Cardiac muscle cell (in vitro differentiated cells and primary cell): ENCODE measurements at regions not wholly inside any gene's neighbourhood (a gene's known extent, or its start where the extent isn't known, plus 50 kb on each side); places are given as distances from the start of the nearest gene placed in this dataset.

Source experiments
- DNase-seq, 2 donors: peaks; one replicate each; pipeline versions ENCODE4 v3.0.0 to v3.0.0-alpha.2; 2010 to 2017; ENCODE audit warnings: low read depth in 1 of 2, low spot score in 1 of 2
- H3K27ac ChIP-seq: fragments of 200-600 bp; sonication (generic); 2 replicates; pipeline ENCODE4 v1.5.1; 2016
- H3K27me3 ChIP-seq: fragments of 200-600 bp; sonication (generic); 2 replicates; pipeline ENCODE4 v1.6.0; 2016; ENCODE audit warnings: control low read depth
- H3K36me3 ChIP-seq: fragments of 200-600 bp; sonication (generic); 2 replicates; pipeline ENCODE4 v1.5.1; 2016; ENCODE audit warnings: control low read depth
- H3K4me1 ChIP-seq: fragments of 200-600 bp; sonication (generic); 2 replicates; pipeline ENCODE4 v1.8.1; 2017; ENCODE audit warnings: low read depth, mild to moderate bottlenecking, mixed run types
- H3K4me3 ChIP-seq: fragments of 200-600 bp; sonication (generic); 2 replicates; pipeline ENCODE4 v1.5.1; 2016; ENCODE audit warnings: mild to moderate bottlenecking
- H3K9me3 ChIP-seq: fragments of 200-600 bp; sonication (generic); 2 replicates; pipeline ENCODE4 v1.5.1; 2017; ENCODE audit warnings: low read depth, mild to moderate bottlenecking, control low read depth
- CTCF ChIP-seq: IDR thresholded peaks from 2 replicates; pipeline ENCODE4 v1.5.1; 2012; ENCODE audit warnings: low read depth, mild to moderate bottlenecking, low read length

- no peak for TF ChIP-seq CTCF
- H3K27me3 ChIP-seq, result peaks cover 98% of the 10 kb centered on the region
- no peak for DNase-seq
- H3K9me3 ChIP-seq, result no peaks in the 10 kb centered on the region
- no peak overlapping the region for H3K4me3 ChIP-seq
- no peak overlapping the region for H3K27ac ChIP-seq
- H3K4me1 ChIP-seq, result no peaks in the 10 kb centered on the region
- H3K36me3 ChIP-seq, result no peaks in the 10 kb centered on the region
Measured at GRCh38 chr11:19661827-19662226, 50.8 kb upstream of the NAV2 start.

GRCh38 chr11:19660076-19660475 is 52.6 kb upstream of the NAV2 start:
- peaks cover 3% of the 10 kb centered on the region for H3K4me1 ChIP-seq
- H3K4me3 ChIP-seq, result no peak overlapping the region
- no peaks in the 10 kb centered on the region for H3K36me3 ChIP-seq
- DNase-seq, result no peak
- H3K27me3 ChIP-seq, result peaks cover 91% of the 10 kb centered on the region
- TF ChIP-seq CTCF, result no peak
- H3K27ac ChIP-seq, result no peak overlapping the region
- no peaks in the 10 kb centered on the region for H3K9me3 ChIP-seq

- Histone ChIP-seq H3K27me3 (peaks cover 86% of the 10 kb centered on the region), H3K9me3 (no peaks in the 10 kb centered on the region), H3K36me3 (no peaks in the 10 kb centered on the region), H3K4me1 (peaks cover 3% of the 10 kb centered on the region), H3K27ac (no peak overlapping the region), H3K4me3 (no peak overlapping the region)
- no peak for DNase-seq
- TF ChIP-seq CTCF, result no peak
Measured at GRCh38 chr11:19659529-19659928, 53.1 kb upstream of the NAV2 start.

- Histone ChIP-seq H3K36me3 (no peaks in the 10 kb centered on the region), H3K4me1 (peaks cover 3% of the 10 kb centered on the region), H3K4me3 (no peak overlapping the region), H3K27ac (no peak overlapping the region), H3K9me3 (no peaks in the 10 kb centered on the region), H3K27me3 (peaks cover 78% of the 10 kb centered on the region)
- DNase-seq, result no peak
- no peak for TF ChIP-seq CTCF
Measured at GRCh38 chr11:19658344-19658743, 54.3 kb upstream of the NAV2 start.

- TF ChIP-seq CTCF, result no peak
- no peak overlapping the region for H3K4me3 ChIP-seq
- H3K36me3 ChIP-seq, result no peaks in the 10 kb centered on the region
- H3K27me3 ChIP-seq, result peaks cover 71% of the 10 kb centered on the region
- no peaks in the 10 kb centered on the region for H3K9me3 ChIP-seq
- peaks cover 19% of the 10 kb centered on the region for H3K4me1 ChIP-seq
- no peak for DNase-seq
- H3K27ac ChIP-seq, result no peak overlapping the region
Measured at GRCh38 chr11:19656140-19656541, 56.5 kb upstream of the NAV2 start.
